SKM-1 treated with dmso at 0.1 percent for 144 hours (cell line): ENCODE measurements at regions not wholly inside any gene's neighbourhood (a gene's known extent, or its start where the extent isn't known, plus 50 kb on each side); places are given as distances from the start of the nearest gene placed in this dataset.

Source experiments
- DNase-seq: peaks from one replicate; lab custom pipeline; 2025; ENCODE audit not compliant: unreplicated experiment; lab: John Stamatoyannopoulos, UW

DNA sequence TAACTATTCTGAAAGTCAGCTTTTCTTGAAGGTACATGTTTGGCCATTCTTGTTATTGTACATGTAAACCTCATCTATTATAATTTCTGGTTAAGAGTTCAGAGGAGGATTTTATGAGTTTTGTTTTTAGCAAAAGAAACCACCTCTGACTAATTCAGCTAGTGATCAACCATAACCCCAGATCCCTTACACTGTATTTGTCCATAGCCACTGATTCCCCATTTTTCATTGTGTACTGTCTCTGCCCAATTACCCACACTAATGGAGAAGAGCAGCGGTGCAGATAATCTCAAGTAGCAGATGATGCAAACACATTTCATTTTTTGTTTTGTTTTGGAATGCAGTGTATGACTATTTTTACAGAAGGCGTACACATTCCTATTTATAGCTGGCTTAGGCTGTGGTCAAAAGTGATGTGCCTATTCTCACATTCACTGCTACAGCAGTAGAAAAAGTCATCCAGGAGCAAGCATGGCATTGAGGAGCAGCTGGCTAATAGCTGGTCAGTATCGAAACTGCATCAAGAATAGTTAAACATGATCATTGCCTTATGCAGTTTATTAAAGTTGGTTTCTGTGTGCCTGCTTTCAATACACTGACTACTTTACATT is 988.3 kb downstream of the DTWD2 start:
- no peak for DNase-seq

DNA sequence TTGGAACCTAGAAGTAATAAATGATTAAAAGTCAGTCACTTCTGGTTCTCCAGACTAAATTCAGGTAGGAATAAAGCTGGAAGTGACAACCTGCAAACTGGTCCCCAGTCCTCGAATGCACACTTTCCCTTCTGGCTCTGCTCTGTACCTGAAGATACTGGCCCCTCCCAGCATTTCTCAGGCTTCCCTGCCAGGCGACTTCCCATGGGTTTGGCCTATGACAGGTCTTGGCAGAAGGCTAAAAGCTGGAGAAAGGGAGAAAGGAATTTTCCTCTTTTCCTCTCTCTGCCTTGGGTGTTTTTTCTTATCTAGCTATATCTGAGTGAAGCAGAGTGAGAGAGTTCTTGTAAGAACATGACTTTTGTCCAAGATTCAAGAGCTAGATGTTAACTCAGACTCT is 1005.7 kb downstream of the DTWD2 start:
- no peak for DNase-seq

GRCh38 chr5:117973785-117974184 is 1014.6 kb downstream of the DTWD2 start:
- no peak for DNase-seq

DNA sequence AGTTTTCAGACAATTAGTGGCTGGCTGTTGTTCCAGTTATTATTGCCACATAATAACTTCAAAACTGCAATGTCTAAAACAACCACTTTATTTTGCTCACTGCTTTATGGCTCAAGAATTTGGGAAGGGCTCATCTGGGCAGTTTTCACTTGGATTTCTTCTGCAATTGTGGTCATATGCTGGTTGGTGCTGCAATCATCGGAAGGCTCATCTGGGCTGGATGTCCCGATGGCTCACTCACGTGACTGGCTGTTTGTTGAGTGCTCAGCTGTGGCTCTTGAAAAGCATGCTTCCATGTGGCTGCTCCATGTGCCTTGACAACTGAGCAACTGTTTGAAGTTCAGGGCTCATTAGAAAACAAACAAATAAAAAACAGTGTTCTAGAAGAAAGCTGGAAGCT is 1032.5 kb downstream of the DTWD2 start:
- DNase-seq = no peak

DNA sequence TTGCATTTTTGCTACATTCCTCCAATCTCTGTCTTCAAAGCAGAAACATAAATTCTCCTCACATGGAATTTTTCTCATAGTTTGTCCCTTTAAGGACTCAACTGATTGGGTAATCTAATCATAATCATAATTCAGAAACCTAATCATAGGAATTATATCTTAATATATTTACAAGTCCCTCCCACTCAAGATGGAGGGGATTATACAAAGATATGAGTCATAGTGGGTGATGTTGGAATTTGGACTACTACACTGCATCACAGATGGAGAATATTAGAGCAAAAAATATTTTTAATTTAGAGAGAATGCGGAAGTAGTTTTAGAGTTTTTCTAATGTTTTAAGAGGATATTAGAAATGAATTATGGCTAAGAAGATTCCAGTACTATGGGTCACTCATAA is 1034.0 kb downstream of the DTWD2 start:
- DNase-seq = no peak

GRCh38 chr5:117953272-117953671 is 1035.1 kb downstream of the DTWD2 start:
- DNase-seq = no peak

- DNase-seq = no peak
Observed at GRCh38 chr5:117947836-117948235, 1040.5 kb downstream of the DTWD2 start.

GRCh38 chr5:117947121-117947520 is 1041.2 kb downstream of the DTWD2 start:
- no peak for DNase-seq

- DNase-seq = no peak
Observed at GRCh38 chr5:117945258-117945657, 1043.1 kb downstream of the DTWD2 start.

GRCh38 chr5:117943541-117943940 is 1044.8 kb downstream of the DTWD2 start:
- DNase-seq = no peak

DNA sequence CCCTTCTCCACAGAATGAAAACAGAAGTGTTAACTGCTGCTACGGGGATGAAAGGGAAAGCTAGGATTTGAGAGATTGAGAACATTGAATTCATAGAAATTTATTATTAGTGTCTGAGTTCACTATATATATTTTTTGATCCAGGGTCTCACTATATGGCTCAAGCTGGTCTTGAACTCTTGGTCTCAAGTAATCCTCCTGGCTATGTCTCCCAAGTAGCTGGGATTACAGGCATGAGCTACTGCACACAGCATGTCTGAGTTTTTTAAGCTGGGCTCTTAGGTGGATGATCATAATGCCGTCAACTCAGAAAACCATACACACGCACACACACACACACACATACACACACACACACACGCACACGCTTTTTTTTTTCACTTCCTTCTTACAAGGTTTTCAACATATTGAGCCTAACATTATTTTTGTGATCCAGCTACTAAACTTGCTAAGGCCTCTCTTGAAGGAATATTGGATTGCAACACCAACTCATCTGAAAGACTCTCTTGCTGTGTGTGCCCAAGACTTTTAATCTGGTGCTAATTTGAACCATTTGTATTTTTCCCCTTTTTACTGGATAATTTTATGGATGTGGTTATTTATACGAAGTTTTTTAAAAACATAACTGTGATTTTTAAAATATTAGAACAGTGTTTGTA is 1045.4 kb downstream of the DTWD2 start:
- DNase-seq = no peak

- DNase-seq = no peak
Observed at GRCh38 chr5:117893211-117893610, 1095.1 kb downstream of the DTWD2 start.

DNA sequence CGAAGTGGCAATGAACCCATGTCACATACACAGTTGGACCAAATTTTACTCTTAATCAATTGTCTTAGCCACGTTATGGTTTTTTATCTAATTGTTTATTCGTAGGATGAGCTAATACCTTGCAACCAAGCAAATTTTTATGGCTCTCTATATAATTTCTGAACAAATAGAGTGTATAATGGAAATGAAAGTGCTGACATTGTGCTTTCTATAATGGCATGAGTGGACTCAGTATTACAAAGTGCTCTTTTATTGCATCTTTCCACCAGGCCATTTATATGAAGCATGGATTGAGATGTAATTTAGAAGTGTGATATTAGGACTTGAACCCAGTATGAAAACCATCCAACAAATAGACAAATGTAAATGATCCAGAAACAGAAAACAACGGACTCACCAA is 1096.0 kb downstream of the DTWD2 start:
- DNase-seq = no peak

- no peak for DNase-seq
Observed at GRCh38 chr5:117889596-117889995, 1098.8 kb downstream of the DTWD2 start.

DNA sequence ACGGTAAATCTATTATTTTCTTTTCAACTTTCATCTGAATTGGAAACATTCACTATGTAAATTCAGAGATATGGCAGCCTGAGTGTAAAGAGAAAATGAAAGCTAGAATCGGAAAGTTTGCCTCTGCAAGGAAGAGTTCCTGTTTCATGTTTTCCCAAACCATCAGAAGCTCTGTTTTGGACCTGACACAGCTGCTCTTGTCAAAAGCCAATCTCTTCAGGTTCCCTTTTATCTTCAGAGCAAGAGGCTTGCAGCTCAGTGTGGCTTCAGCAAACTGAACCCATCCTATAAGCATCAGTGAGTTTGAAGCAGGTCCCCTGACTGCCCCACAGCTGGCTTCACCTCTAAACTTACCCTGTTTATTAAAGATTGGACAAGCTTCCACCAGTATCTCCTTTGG is 1099.7 kb downstream of the DTWD2 start:
- DNase-seq = no peak

GRCh38 chr5:117881426-117882230 is 1106.7 kb downstream of the DTWD2 start:
- DNase-seq = no peak

GRCh38 chr5:117880932-117881331 is 1107.4 kb downstream of the DTWD2 start:
- no peak for DNase-seq

DNA sequence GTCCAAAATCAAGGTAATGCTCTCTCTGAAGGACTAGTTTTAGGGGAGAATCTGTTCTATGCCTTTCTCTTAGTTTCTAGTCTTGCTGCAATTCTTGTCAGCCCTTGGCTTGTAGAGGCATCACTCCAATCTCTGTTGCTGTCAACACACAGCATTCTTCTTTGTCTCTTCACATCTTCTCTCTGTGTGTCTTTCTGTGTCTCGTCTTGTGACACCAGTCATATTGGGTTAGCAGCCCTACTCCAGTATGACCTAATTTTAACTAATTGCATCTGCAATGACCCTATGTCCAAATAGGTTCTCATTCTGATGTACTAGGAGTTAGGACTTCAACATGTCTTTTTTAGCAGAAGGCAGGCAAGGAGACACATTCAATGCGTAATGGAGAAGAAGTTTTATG is 1110.6 kb downstream of the DTWD2 start:
- no peak for DNase-seq

GRCh38 chr5:117872798-117873368 is 1115.5 kb downstream of the DTWD2 start:
- no peak for DNase-seq

- DNase-seq = no peak
Observed at GRCh38 chr5:117869596-117869995, 1118.8 kb downstream of the DTWD2 start.

DNA sequence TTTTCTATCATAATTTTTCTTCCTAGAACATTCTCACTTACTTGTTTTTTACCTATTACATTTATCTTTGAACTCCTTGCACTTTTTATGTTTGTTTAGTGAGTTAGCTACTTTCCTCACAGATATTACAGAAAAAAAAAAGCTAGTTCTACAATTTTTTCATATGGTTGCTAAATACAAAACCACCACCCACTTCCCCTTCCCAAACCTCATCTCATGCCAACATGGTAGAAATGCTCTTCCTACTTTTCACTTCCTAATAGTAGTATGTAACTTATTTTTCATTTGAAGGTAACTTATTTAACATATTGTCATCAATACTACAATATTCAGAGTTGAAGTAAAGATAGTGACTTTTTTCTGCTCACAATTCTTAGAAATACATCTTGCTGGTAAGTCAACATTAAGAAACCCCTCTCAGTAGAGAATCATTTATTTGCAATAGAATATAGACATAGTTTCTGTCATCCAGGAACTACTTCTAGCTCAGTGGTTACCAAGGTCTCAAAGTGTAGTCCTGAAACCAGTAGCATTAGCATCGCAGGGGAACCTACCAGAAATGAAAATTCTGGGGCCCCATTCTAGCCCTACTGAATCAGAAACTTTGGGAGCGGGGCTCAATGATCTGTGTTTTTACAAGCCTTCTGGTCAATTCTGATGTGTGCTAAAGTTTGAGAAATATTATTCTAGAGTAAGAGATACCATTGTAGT is 1124.6 kb downstream of the DTWD2 start:
- peak; percentile 83 for DNase-seq
